GM18861 (cell line): ENCODE measurements at regions not wholly inside any gene's neighbourhood (a gene's known extent, or its start where the extent isn't known, plus 50 kb on each side); places are given as distances from the start of the nearest gene placed in this dataset.

Source experiments
- ATAC-seq: cut with Tn5 transposase; IDR thresholded peaks from one replicate; pipeline ENCODE4 v1.9.1; 2021; ENCODE audit not compliant: unreplicated experiment

- ATAC-seq = no peak
Measured at GRCh38 chr1:34645919-34646318, 108.9 kb upstream of the GJB5 start.

GRCh38 chr1:34648501-34648900, 106.3 kb upstream of the GJB5 start:
- ATAC-seq = no peak

- ATAC-seq = no peak
Measured at GRCh38 chr1:34650090-34650489, 104.8 kb upstream of the GJB5 start.

- ATAC-seq = no peak
Measured at GRCh38 chr1:34650800-34651199, 104.0 kb upstream of the GJB5 start.

- no peak for ATAC-seq
Measured at GRCh38 chr1:34653110-34653509, 101.7 kb upstream of the GJB5 start.

GRCh38 chr1:34655206-34655874, 99.5 kb upstream of the GJB5 start:
- ATAC-seq = no peak

GRCh38 chr1:34655875-34656240, 99.0 kb upstream of the GJB5 start:
- no peak for ATAC-seq

GRCh38 chr1:34656299-34656698, 98.5 kb upstream of the GJB5 start:
- ATAC-seq = no peak

- ATAC-seq = no peak
Measured at GRCh38 chr1:34656731-34657130, 98.1 kb upstream of the GJB5 start.

- no peak for ATAC-seq
Measured at GRCh38 chr1:34657266-34657665, 97.6 kb upstream of the GJB5 start.

GRCh38 chr1:34657849-34658248, 97.0 kb upstream of the GJB5 start:
- ATAC-seq = no peak

GRCh38 chr1:34663031-34663430, 91.8 kb upstream of the GJB5 start:
- no peak for ATAC-seq

- ATAC-seq = no peak
Measured at GRCh38 chr1:34668063-34668462, 86.8 kb upstream of the GJB5 start.

GRCh38 chr1:34670982-34671381, 83.9 kb upstream of the GJB5 start:
- no peak for ATAC-seq

- no peak for ATAC-seq
Measured at GRCh38 chr1:34671887-34672286, 83.0 kb upstream of the GJB5 start.

GRCh38 chr1:34681480-34682451, 73.1 kb upstream of the GJB5 start:
- ATAC-seq = no peak

- no peak for ATAC-seq
Measured at GRCh38 chr1:34682452-34683223, 72.2 kb upstream of the GJB5 start.

GRCh38 chr1:34683616-34684015, 71.2 kb upstream of the GJB5 start:
- ATAC-seq = no peak

GRCh38 chr1:34684266-34684665, 70.6 kb upstream of the GJB5 start:
- no peak for ATAC-seq

- ATAC-seq = no peak
Measured at GRCh38 chr1:34685225-34685624, 69.6 kb upstream of the GJB5 start.

- ATAC-seq = no peak
Measured at GRCh38 chr1:34686531-34686930, 68.3 kb upstream of the GJB5 start.
